Trophoblast cell (in vitro differentiated cells and primary cell): ENCODE measurements at regions not wholly inside any gene's neighbourhood (a gene's known extent, or its start where the extent isn't known, plus 50 kb on each side); places are given as distances from the start of the nearest gene placed in this dataset.

Source experiments
- DNase-seq, 2 donors: peaks; one replicate each; pipeline ENCODE4 v3.0.0-alpha.2; 2016
- H2AFZ ChIP-seq: 2 replicates; pipeline ENCODE4 v1.6.1; 2013; ENCODE audit warnings: low read length, moderate library complexity, mild to moderate bottlenecking; ENCODE audit not compliant: insufficient read depth, poor library complexity
- H2AK5ac ChIP-seq: 2 replicates; pipeline ENCODE4 v1.6.1; 2013; ENCODE audit warnings: mild to moderate bottlenecking, low read length
- H2BK120ac ChIP-seq: 2 replicates; pipeline ENCODE4 v1.6.1; 2013; ENCODE audit warnings: low read length, mild to moderate bottlenecking, moderate library complexity; ENCODE audit not compliant: insufficient read depth, poor library complexity
- H2BK12ac ChIP-seq: 2 replicates; pipeline ENCODE4 v1.6.1; 2013; ENCODE audit warnings: mild to moderate bottlenecking, low read length, moderate library complexity
- H2BK5ac ChIP-seq: 2 replicates; pipeline ENCODE4 v1.6.1; 2013; ENCODE audit warnings: low read length, low read depth, moderate library complexity, mild to moderate bottlenecking; ENCODE audit not compliant: poor library complexity
- H3K14ac ChIP-seq: 2 replicates; pipeline ENCODE4 v1.6.1; 2013; ENCODE audit warnings: mild to moderate bottlenecking, low read length
- H3K18ac ChIP-seq: 2 replicates; pipeline ENCODE4 v1.6.1; 2013; ENCODE audit warnings: mild to moderate bottlenecking, low read length
- H3K23ac ChIP-seq: 2 replicates; pipeline ENCODE4 v1.6.1; 2013; ENCODE audit warnings: low read length
- H3K27ac ChIP-seq: 2 replicates; pipeline ENCODE4 v1.5.1; 2013; ENCODE audit warnings: low read depth, mild to moderate bottlenecking, inconsistent platforms, low read length, moderate library complexity
- H3K27me3 ChIP-seq: 2 replicates; pipeline ENCODE4 v1.6.1; 2013; ENCODE audit warnings: inconsistent platforms, mild to moderate bottlenecking, low read length, moderate library complexity; ENCODE audit not compliant: insufficient read depth
- H3K36me3 ChIP-seq, 2 experiments: 1 replicate in 1 of 2; 2 replicates in 1 of 2; pipeline ENCODE4 v1.6.1; 2013; ENCODE audit warnings: low read length in 2 of 2, mild to moderate bottlenecking in 2 of 2, moderate library complexity in 1 of 2; ENCODE audit not compliant: insufficient read depth in 2 of 2, control insufficient read depth in 1 of 2
- H3K4ac ChIP-seq: 2 replicates; pipeline ENCODE4 v1.6.1; 2013; ENCODE audit warnings: low read depth, mild to moderate bottlenecking, low read length, moderate library complexity
- H3K4me1 ChIP-seq, 2 experiments: 1 replicate in 1 of 2; 2 replicates in 1 of 2; pipeline ENCODE4 v1.6.1; 2013; ENCODE audit warnings: low read length in 2 of 2, mild to moderate bottlenecking in 2 of 2, moderate library complexity in 1 of 2; ENCODE audit not compliant: insufficient read depth in 2 of 2, control insufficient read depth in 1 of 2
- H3K4me2 ChIP-seq: 2 replicates; pipeline ENCODE4 v1.6.1; 2013; ENCODE audit warnings: inconsistent platforms, mild to moderate bottlenecking, low read length, moderate library complexity
- H3K4me3 ChIP-seq: 2 replicates; pipeline ENCODE4 v1.5.1; 2013; ENCODE audit warnings: mild to moderate bottlenecking, low read depth, low read length, inconsistent platforms
- H3K79me1 ChIP-seq: one replicate; pipeline ENCODE4 v1.6.1; 2013; ENCODE audit warnings: low read length
- H3K79me2 ChIP-seq: 2 replicates; pipeline ENCODE4 v1.6.1; 2013; ENCODE audit warnings: low read length, mild to moderate bottlenecking; ENCODE audit not compliant: control insufficient read depth, insufficient read depth, poor library complexity
- H3K9ac ChIP-seq: 2 replicates; pipeline ENCODE4 v1.6.1; 2013; ENCODE audit warnings: mild to moderate bottlenecking, low read length
- H3K9me3 ChIP-seq: 2 replicates; pipeline ENCODE4 v1.6.1; 2013; ENCODE audit warnings: low read depth, mild to moderate bottlenecking, control low read depth, inconsistent platforms, low read length; ENCODE audit not compliant: insufficient read depth
- H4K12ac ChIP-seq: 2 replicates; pipeline ENCODE4 v1.6.1; 2013; ENCODE audit warnings: low read depth, mild to moderate bottlenecking, low read length, moderate library complexity
- H4K8ac ChIP-seq: 2 replicates; pipeline ENCODE4 v1.6.1; 2013; ENCODE audit warnings: low read depth, mild to moderate bottlenecking, low read length, moderate library complexity
- H4K91ac ChIP-seq: one replicate; pipeline ENCODE4 v1.6.1; 2013; ENCODE audit warnings: low read depth, mild to moderate bottlenecking, low read length, moderate library complexity
- WGBS: extraction: QIAGEN DNeasy Blood & Tissue Kit; methylation state at CpG from one replicate; pipeline ENCODE4 v1.1.7; 2013; ENCODE audit warnings: missing lambda C conversion rate; ENCODE audit not compliant: insufficient read length, insufficient coverage; ENCODE audit errors: extremely low coverage; 5-methylcytosine and 5-hydroxymethylcytosine counted together

DNA sequence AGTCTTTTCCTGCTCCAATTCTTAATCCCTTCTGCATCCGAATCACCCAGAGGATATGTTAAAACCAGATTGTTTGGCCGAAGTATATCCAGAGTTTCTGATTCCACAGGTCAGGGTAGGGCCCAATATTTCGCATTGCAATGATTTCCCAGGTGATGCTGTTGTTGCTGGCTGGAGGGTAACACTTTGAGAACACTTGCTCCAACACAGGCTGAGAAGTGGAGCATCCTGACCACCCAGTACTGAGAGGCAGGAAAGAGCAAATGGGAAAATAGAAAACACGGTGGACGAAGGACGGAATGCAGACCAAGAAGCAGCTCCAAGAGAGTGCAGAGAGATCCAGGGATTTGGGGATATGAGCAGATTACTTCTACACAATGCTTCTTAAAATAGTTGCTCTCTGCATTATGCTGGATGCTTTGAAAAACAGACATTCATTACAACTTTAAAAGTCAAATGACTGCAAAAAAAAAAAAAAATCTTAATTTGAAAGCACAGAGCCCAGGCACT, 362.2 kb upstream of the SLC14A2 start:
- Histone ChIP-seq H3K4me3 (no peak overlapping the region), H4K12ac (no peak overlapping the region), H3K14ac (no peak overlapping the region), H3K23ac (peak overlapping the region; percentile 27), H4K8ac (no peak overlapping the region), H3K18ac (no peak overlapping the region), H2BK12ac (no peak overlapping the region), H4K91ac (no peak overlapping the region), H3K9me3 (no peaks in the 10 kb centered on the region), H3K4me1 (peaks cover 2 to 3% of the 10 kb centered on the region in 2 experiments), H2BK120ac (no peak overlapping the region), H3K9ac (no peak overlapping the region), H2AK5ac (no peak overlapping the region), H3K79me1 (peaks cover 7% of the 10 kb centered on the region), H3K4me2 (no peak overlapping the region), H3K27ac (no peak overlapping the region), H2BK5ac (no peak overlapping the region), H3K4ac (no peak overlapping the region), H3K36me3 (no peaks in the 10 kb centered on the region), H2AFZ (no peak overlapping the region), H3K79me2 (no peaks in the 10 kb centered on the region), H3K27me3 (no peaks in the 10 kb centered on the region)
- no CpG with 5 or more reads among the region's 6 CpGs for WGBS
- no peak for DNase-seq

DNA sequence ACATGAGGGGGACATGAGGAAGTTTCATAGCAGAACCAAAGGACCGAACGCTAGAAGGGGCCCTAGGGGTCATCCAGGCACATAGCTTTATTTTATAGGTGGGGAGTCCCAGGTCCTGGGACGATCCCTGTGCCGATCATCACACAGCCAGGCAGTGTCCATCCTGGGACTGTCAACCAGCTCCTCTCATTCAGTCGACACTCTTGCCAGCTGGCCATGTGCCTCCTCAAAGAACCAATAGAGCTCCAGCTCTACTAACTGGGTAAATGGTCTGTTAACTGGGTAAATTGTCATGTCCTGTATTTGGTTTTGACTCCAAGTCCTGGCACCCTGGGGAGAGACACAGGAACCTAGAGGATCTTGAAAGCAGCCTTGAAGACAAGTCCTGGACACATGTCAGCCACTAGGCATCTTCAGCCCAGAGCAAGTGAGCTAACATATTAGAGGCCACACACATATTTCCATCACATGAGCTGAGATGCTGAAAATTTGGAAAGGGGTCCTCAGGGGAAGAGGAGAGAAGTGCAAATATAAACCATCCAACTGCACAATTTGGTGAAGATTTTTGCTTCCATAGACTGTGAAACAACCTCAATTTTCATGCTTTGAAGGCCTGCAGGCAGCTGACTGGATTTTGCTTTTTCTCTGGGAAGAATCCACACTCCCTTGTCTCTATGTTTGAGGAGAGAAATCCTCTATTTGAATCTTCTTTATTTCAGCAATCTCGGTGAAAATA, 361.1 kb upstream of the SLC14A2 start:
- Histone ChIP-seq H2AFZ (no peak overlapping the region), H3K18ac (no peak overlapping the region), H3K79me1 (peaks cover 3% of the 10 kb centered on the region), H3K79me2 (no peaks in the 10 kb centered on the region), H3K14ac (no peak overlapping the region), H3K27ac (no peak overlapping the region), H4K12ac (no peak overlapping the region), H3K4ac (no peak overlapping the region), H4K91ac (no peak overlapping the region), H2BK5ac (no peak overlapping the region), H3K4me1 (peaks cover 0 to 3% of the 10 kb centered on the region in 2 experiments), H2BK120ac (no peak overlapping the region), H3K27me3 (no peaks in the 10 kb centered on the region), H2BK12ac (no peak overlapping the region), H3K9me3 (no peaks in the 10 kb centered on the region), H3K9ac (peak overlapping the region; percentile 35), H2AK5ac (no peak overlapping the region), H4K8ac (no peak overlapping the region), H3K36me3 (no peaks in the 10 kb centered on the region), H3K4me2 (no peak overlapping the region), H3K23ac (no peak overlapping the region), H3K4me3 (no peak overlapping the region)
- no peak for DNase-seq
- WGBS = no CpG with 5 or more reads among the region's 6 CpGs

DNA sequence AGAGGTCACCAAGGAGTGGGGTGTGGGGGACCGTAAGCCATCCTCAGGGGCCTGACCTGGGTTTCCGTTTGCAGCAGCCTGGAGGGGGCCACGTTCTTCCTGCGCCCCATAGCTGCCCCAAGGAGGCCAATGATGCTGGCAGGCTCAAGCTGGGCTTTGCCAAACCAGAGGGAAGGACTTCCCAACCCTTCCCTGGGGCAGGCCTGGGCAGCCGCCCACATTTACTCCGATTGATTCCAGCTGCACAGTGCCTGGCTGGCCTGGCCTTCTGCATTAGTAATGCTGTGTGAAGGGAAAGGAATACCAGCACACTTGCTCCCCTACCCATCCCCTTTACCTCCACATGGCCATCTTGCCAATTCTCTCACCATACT, 360.6 kb upstream of the SLC14A2 start:
- H2BK12ac ChIP-seq = no peak overlapping the region
- no peak overlapping the region for H3K18ac ChIP-seq
- H3K36me3 ChIP-seq = no peaks in the 10 kb centered on the region
- no CpG with 5 or more reads among the region's 6 CpGs for WGBS
- peaks cover 1% of the 10 kb centered on the region for H3K79me1 ChIP-seq
- H3K23ac ChIP-seq = no peak overlapping the region
- H4K12ac ChIP-seq = no peak overlapping the region
- H3K14ac ChIP-seq = no peak overlapping the region
- no peaks in the 10 kb centered on the region for H3K9me3 ChIP-seq
- H4K91ac ChIP-seq = no peak overlapping the region
- no peak overlapping the region for H3K27ac ChIP-seq
- no peak overlapping the region for H2BK5ac ChIP-seq
- H2BK120ac ChIP-seq = no peak overlapping the region
- no peak overlapping the region for H4K8ac ChIP-seq
- no peaks in the 10 kb centered on the region for H3K79me2 ChIP-seq
- no peak overlapping the region for H3K4ac ChIP-seq
- peaks cover 0 to under 1% of the 10 kb centered on the region in 2 experiments for H3K4me1 ChIP-seq
- no peaks in the 10 kb centered on the region for H3K27me3 ChIP-seq
- no peak overlapping the region for H2AK5ac ChIP-seq
- H3K4me3 ChIP-seq = no peak overlapping the region
- no peak overlapping the region for H2AFZ ChIP-seq
- H3K9ac ChIP-seq = no peak overlapping the region
- H3K4me2 ChIP-seq = no peak overlapping the region
- DNase-seq = no peak

DNA sequence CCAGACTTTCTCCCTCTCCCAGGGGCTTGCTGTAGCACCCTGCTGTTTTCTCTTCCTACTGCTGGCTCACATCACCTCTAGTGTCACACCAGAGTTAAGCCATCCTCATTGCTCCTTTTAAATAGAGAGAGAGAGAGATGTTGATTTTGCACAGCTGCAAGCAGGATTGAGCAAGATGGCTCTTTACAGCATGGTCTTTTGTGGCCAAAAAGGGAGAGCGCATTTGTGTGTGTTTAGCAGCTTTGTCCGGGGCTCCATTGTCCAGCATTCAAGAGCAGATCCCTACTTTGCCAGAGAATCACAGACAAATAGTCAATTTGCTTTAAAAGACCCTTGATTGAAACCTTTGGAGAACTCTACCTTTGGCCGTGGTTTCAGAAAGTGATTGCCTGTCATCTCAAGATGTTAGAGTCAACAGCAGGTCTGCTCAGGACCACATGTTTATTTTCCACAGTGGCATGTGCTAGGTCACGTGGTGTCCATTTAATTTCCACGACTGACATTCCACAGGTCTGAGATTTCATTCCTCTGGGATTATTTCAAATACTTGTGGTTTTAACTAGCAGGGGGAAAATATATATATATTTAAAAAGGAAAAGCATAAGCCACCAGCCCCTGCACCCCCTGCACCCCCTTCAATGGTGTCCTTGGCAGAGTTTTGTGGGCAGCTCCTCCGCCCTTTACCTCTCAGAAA, 359.9 kb upstream of the SLC14A2 start:
- H3K4me2 ChIP-seq = no peak overlapping the region

More for the DNA sequence above, 359.9 kb upstream of the SLC14A2 start:
- no peak overlapping the region for H3K9ac ChIP-seq
- no peaks in the 10 kb centered on the region for H3K79me2 ChIP-seq
- no peak overlapping the region for H3K4ac ChIP-seq
- no peaks in the 10 kb centered on the region for H3K4me1 ChIP-seq
- H3K27ac ChIP-seq = no peak overlapping the region
- H4K91ac ChIP-seq = no peak overlapping the region
- H2BK12ac ChIP-seq = no peak overlapping the region
- WGBS = no CpG with 5 or more reads among the region's 6 CpGs
- no peak overlapping the region for H2BK5ac ChIP-seq
- no peaks in the 10 kb centered on the region for H3K9me3 ChIP-seq
- no peak overlapping the region for H3K14ac ChIP-seq
- H3K18ac ChIP-seq = no peak overlapping the region
- no peak overlapping the region for H4K12ac ChIP-seq
- no peak overlapping the region for H3K23ac ChIP-seq
- no peak overlapping the region for H3K4me3 ChIP-seq
- H2AFZ ChIP-seq = no peak overlapping the region
- H3K36me3 ChIP-seq = no peaks in the 10 kb centered on the region
- H2AK5ac ChIP-seq = no peak overlapping the region
- no peak overlapping the region for H2BK120ac ChIP-seq
- no peaks in the 10 kb centered on the region for H3K79me1 ChIP-seq
- no peak overlapping the region for H4K8ac ChIP-seq
- no peaks in the 10 kb centered on the region for H3K27me3 ChIP-seq
- peak in 1 of 2 donors; percentile 14 for DNase-seq
